Mesenchymal stem cell (in vitro differentiated cells and primary cell): ENCODE measurements at regions not wholly inside any gene's neighbourhood (a gene's known extent, or its start where the extent isn't known, plus 50 kb on each side); places are given as distances from the start of the nearest gene placed in this dataset. TPM values are rescaled to one million over a fixed set of nuclear protein-coding genes. Genes with fewer than 3 reads are reported as not detected.

Source experiments
- small RNA-seq: library from polyadenylated mRNA; stranded (forward); fragments of <200 nt; extraction: miRNeasy Mini kit (QIAGEN cat#:217004); gene quantifications from one replicate; pipeline ENCODE3, GENCODE V24; 2013; ENCODE audit warnings: low read depth

Small RNAs in the stretch of these regions (small RNA-seq; reads per million reads assigned to genes)
- not detected for gene MIR4472-2
